Activated B cell treated with CpG ODN at 0.5 μM for 24 hours (primary cell): ENCODE measurements at regions not wholly inside any gene's neighbourhood (a gene's known extent, or its start where the extent isn't known, plus 50 kb on each side); places are given as distances from the start of the nearest gene placed in this dataset.

ENCODE experiments used
- ATAC-seq: fragments of 200-7000 bp; cut with Tn5 transposase; one replicate; pipeline ENCODE4 v1.10.0; 2021; ENCODE audit warnings: low read depth, mild to moderate bottlenecking, moderate library complexity
- CTCF ChIA-PET: fragments of 350-600 bp; sonication (Branson Sonifier 250); formaldehyde crosslinking; loops from one replicate; lab custom pipeline; 2021; ENCODE audit warnings: antibody characterized with exemption; lab: Charles Lee
- POLR2A ChIA-PET: fragments of 350-600 bp; sonication (Branson Sonifier 250); formaldehyde crosslinking; loops from one replicate; lab custom pipeline; 2021; ENCODE audit warnings: antibody characterized with exemption; lab: Charles Lee
- DNase-seq: peaks from one replicate; pipeline ENCODE4 v3.0.0; 2022
- H3K27ac Mint-ChIP-seq: one replicate; pipeline ENCODE4 v1.8.0; 2020; ENCODE audit warnings: mixed read lengths
- H3K27me3 Mint-ChIP-seq: one replicate; pipeline ENCODE4 v1.8.0; 2021; ENCODE audit warnings: mixed read lengths
- H3K36me3 Mint-ChIP-seq: one replicate; pipeline ENCODE4 v1.8.0; 2021; ENCODE audit warnings: low read depth, mixed read lengths
- H3K4me1 Mint-ChIP-seq: one replicate; pipeline ENCODE4 v1.8.0; 2021; ENCODE audit warnings: mixed read lengths
- H3K4me3 Mint-ChIP-seq: one replicate; pipeline ENCODE4 v1.8.0; 2020; ENCODE audit warnings: mild to moderate bottlenecking, mixed read lengths
- H3K9me3 Mint-ChIP-seq: one replicate; pipeline ENCODE4 v1.8.0; 2020; ENCODE audit warnings: mixed read lengths
- intact Hi-C: fragments of 100-400 bp; cut with micrococcal nuclease; formaldehyde crosslinking; loops from one replicate; pipeline ENCODE4 v1.15.1; 2024
- TF ChIP-seq, protein P1 (sequence below): fragments of 200-600 bp; IDR thresholded peaks from one replicate; pipeline ENCODE4 v1.8.0; 2022; ENCODE audit warnings: antibody characterized with exemption, mild to moderate bottlenecking

DNA sequence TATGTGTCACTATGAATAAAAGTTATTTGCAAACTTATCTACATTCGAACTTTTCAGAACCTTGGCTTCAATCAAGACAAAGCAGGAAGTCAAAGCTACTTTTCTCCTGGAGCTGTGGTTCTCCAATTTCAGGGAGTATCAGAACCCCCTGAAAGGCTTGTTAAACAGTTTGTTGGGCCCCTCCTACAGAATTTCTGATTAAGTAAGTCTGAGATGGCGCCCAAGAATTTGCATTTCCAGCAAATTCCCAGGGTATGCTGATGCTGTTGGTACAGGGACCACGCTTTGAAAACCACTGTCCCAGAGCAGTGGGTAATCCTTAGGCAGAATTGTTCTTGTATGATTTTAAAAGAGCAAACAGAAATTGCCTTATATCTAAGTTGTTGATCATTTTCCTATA, 189.9 kb upstream of the KCNG1 start:
- DNase-seq (no peak), ATAC-seq (no peak)
- intact Hi-C loops, result no loop called here
- peaks cover 6% of the 10 kb centered on the region for H3K4me1 Mint-ChIP-seq
- H3K4me3 Mint-ChIP-seq, result no peak overlapping the region
- peaks cover 17% of the 10 kb centered on the region for H3K9me3 Mint-ChIP-seq
- TF ChIP-seq, protein P1, sequence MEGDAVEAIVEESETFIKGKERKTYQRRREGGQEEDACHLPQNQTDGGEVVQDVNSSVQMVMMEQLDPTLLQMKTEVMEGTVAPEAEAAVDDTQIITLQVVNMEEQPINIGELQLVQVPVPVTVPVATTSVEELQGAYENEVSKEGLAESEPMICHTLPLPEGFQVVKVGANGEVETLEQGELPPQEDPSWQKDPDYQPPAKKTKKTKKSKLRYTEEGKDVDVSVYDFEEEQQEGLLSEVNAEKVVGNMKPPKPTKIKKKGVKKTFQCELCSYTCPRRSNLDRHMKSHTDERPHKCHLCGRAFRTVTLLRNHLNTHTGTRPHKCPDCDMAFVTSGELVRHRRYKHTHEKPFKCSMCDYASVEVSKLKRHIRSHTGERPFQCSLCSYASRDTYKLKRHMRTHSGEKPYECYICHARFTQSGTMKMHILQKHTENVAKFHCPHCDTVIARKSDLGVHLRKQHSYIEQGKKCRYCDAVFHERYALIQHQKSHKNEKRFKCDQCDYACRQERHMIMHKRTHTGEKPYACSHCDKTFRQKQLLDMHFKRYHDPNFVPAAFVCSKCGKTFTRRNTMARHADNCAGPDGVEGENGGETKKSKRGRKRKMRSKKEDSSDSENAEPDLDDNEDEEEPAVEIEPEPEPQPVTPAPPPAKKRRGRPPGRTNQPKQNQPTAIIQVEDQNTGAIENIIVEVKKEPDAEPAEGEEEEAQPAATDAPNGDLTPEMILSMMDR, result no peak
- CTCF ChIA-PET, result no interaction called here
- no peak overlapping the region for H3K27ac Mint-ChIP-seq
- peaks cover 38% of the 10 kb centered on the region for H3K27me3 Mint-ChIP-seq
- no peaks in the 10 kb centered on the region for H3K36me3 Mint-ChIP-seq
- POLR2A ChIA-PET, result no interaction called here

DNA sequence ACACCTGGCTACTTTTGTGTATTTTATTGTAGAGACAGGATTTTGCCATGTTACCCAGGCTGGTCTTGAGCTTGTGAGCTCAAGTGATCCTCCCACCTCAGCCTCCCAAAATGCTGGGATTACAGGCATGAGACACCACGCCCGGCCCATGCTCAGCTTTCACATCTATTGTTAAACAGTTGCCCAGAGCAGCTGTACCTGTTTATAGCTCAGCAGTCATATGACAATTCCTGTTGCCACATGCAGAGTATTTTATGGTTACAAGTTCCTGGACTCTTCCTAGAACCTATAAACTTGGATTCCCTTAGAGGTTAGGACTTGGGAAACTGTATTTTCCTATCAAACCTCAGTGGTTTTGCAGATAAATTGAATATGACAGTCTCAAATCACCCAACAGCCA, 188.3 kb upstream of the KCNG1 start:
- Mint-ChIP-seq H3K4me3 (no peak overlapping the region), H3K27ac (no peak overlapping the region), H3K27me3 (peaks cover 38% of the 10 kb centered on the region), H3K9me3 (peaks cover 4% of the 10 kb centered on the region), H3K36me3 (no peaks in the 10 kb centered on the region), H3K4me1 (no peaks in the 10 kb centered on the region)
- no peak for DNase-seq
- POLR2A ChIA-PET, result no interaction called here
- no peak for ATAC-seq
- CTCF ChIA-PET, result no interaction called here
- intact Hi-C loops, result no loop called here
- TF ChIP-seq, protein P1, result no peak

DNA sequence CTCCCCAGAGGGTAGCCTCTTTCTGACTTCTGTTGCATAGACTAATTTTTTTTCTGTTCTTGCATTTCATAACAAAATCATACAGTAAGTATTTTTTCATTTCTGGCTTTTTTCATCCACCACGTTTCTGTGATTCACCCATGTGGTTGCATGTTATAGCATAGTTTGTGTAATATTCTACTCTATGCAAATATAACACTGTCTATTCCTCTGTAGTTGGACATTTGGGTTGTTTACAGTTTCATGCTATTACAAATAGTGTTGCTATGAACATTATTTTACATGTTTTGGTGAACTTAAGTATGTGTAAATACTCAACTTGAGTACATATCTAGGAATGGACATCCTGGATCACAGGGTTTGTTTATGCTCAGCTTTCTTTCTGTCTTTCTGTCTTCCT, 187.2 kb upstream of the KCNG1 start:
- ChIA-PET CTCF (no interaction called here), POLR2A (no interaction called here)
- no peaks in the 10 kb centered on the region for H3K4me1 Mint-ChIP-seq
- H3K9me3 Mint-ChIP-seq, result no peaks in the 10 kb centered on the region
- no peak overlapping the region for H3K27ac Mint-ChIP-seq
- intact Hi-C loops, result no loop called here
- H3K27me3 Mint-ChIP-seq, result peaks cover 40% of the 10 kb centered on the region
- no peak overlapping the region for H3K4me3 Mint-ChIP-seq
- DNase-seq (no peak), ATAC-seq (no peak)
- TF ChIP-seq, protein P1, result no peak
- H3K36me3 Mint-ChIP-seq, result no peaks in the 10 kb centered on the region

DNA sequence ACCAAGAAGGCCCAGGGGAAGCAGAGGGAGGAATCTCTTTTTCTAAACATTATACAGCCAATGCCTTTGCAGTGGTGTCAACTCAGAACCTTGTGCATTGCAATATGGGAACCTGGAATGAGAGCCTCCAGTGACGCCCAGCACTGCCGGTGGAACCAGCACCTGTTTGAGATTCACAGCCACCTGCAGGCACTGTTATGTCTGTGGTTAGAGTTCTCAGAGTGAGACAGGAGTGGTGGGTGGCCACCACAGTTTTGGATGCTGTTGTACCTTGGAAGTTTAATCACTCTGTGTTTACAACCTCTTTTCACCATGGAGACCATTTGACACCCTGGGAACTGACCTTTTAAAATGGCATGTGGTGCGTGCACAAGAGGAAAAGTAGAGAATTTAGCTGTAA, 185.3 kb upstream of the KCNG1 start:
- ChIA-PET POLR2A (no interaction called here), CTCF (no interaction called here)
- intact Hi-C loops, result no loop called here
- H3K36me3 Mint-ChIP-seq, result no peaks in the 10 kb centered on the region
- no peak overlapping the region for H3K27ac Mint-ChIP-seq
- DNase-seq, result no peak
- H3K9me3 Mint-ChIP-seq, result no peaks in the 10 kb centered on the region
- H3K27me3 Mint-ChIP-seq, result peaks cover 36% of the 10 kb centered on the region
- no peaks in the 10 kb centered on the region for H3K4me1 Mint-ChIP-seq
- TF ChIP-seq, protein P1, result no peak
- no peak for ATAC-seq
- no peak overlapping the region for H3K4me3 Mint-ChIP-seq

DNA sequence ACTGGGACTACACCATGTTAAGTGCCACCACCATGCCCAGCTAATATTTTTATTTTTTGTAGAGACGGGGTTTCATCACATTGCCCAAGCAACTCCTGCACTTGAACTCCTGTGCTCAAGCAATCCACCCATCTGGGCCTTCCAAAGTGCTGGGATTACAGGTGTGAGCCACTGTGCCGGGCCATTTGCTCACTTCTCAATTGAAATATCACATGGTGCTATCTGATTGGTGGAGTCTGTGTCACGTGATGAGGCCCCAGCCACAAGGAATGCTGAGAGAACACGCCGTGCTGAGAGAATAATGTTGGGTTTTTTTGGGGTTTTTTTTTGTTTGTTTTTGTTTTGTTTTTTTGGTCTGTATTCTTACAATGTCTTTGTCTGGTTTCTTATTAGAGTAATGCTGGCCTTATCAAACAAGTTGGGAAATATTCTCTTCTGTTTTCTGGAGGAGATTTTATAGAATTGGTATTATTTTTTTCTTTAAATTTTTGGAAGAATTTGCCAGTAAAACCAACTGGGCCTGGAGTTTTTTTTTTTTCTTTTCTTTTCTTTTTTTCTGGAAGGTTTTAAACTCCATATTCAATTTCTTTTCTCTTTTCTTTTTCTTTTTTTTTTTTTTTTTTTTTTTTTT, 183.2 kb upstream of the KCNG1 start:
- ATAC-seq (no peak), DNase-seq (no peak)
- Mint-ChIP-seq H3K27ac (no peak overlapping the region), H3K4me3 (no peak overlapping the region), H3K36me3 (no peaks in the 10 kb centered on the region), H3K4me1 (no peaks in the 10 kb centered on the region), H3K9me3 (no peaks in the 10 kb centered on the region), H3K27me3 (peaks cover 32% of the 10 kb centered on the region)
- ChIA-PET POLR2A (no interaction called here), CTCF (no interaction called here)
- TF ChIP-seq, protein P1, result no peak
- intact Hi-C loops, result no loop called here
